Sigmoid colon (tissue), 6 donors: ENCODE measurements at regions not wholly inside any gene's neighbourhood (a gene's known extent, or its start where the extent isn't known, plus 50 kb on each side); places are given as distances from the start of the nearest gene placed in this dataset.

ENCODE experiments used
- DNase-seq: peaks from one replicate; pipeline ENCODE4 v3.0.0-alpha.2; 2019
- H3K27ac ChIP-seq, 4 donors: fragments of 200-600 bp; sonication (generic); one replicate each; pipeline ENCODE4 v1.5.1; 2016 to 2019; ENCODE audit warnings: mild to moderate bottlenecking in 1 of 4
- H3K27me3 ChIP-seq, 3 donors: fragments of 200-600 bp; sonication (generic); one replicate each; pipeline ENCODE4 v1.5.1; 2019; ENCODE audit warnings: mild to moderate bottlenecking in 1 of 3
- H3K36me3 ChIP-seq, 4 donors: fragments of 200-600 bp; sonication (generic); one replicate each; pipeline ENCODE4 v1.5.1; 2016 to 2019
- H3K4me1 ChIP-seq, 4 donors: fragments of 200-600 bp; sonication (generic); one replicate each; pipeline ENCODE4 v1.5.1; 2017 to 2019
- H3K4me3 ChIP-seq, 4 donors: fragments of 200-600 bp; sonication (generic); one replicate each; pipeline ENCODE4 v1.5.1; 2017 to 2019; ENCODE audit warnings: mild to moderate bottlenecking in 2 of 4, moderate library complexity in 1 of 4
- H3K9me3 ChIP-seq, 4 donors: fragments of 200-600 bp in 3 of 4; sonication (generic) in 3 of 4; one replicate each; pipeline versions ENCODE4 v1.5.1 to v1.6.1; 2013 to 2019
- EP300 ChIP-seq, 4 donors: sonication (generic); formaldehyde crosslinking; IDR thresholded peaks; one replicate each; pipeline ENCODE4 v1.6.1; 2017; ENCODE audit warnings: antibody characterized with exemption in 4 of 4
- POLR2A ChIP-seq, 2 donors: fragments of 450-650 bp; IDR thresholded peaks; one replicate each; pipeline ENCODE4 v1.6.1; 2016; ENCODE audit warnings: antibody characterized with exemption in 2 of 2, mild to moderate bottlenecking in 2 of 2, moderate library complexity in 2 of 2
- POLR2AphosphoS5 ChIP-seq, 4 donors: sonication (generic); formaldehyde crosslinking; IDR thresholded peaks; one replicate each; pipeline ENCODE4 v1.6.1; 2017; ENCODE audit warnings: antibody characterized with exemption in 4 of 4
- WGBS, 2 donors: extraction: QIAGEN DNeasy Blood & Tissue Kit; methylation state at CpG; one replicate each; pipeline ENCODE4 v1.1.7; 2013; 5-methylcytosine and 5-hydroxymethylcytosine counted together
- intact Hi-C: fragments of 100-400 bp; cut with DNase I; formaldehyde crosslinking; loops from one replicate; pipeline ENCODE4 v1.15.1; 2023
- TF ChIP-seq, protein P1 (sequence below), 4 experiments: fragments of 450-650 bp in 3 of 4; fragments of 200-600 bp in 1 of 4; IDR thresholded peaks; one replicate each; pipeline ENCODE4 v1.5.1; 2016 to 2019; ENCODE audit warnings: antibody characterized with exemption in 4 of 4, mild to moderate bottlenecking in 3 of 4, moderate library complexity in 2 of 4
- donor health status: healthy with polysubstance abuse.
- donor health status: healthy.

DNA sequence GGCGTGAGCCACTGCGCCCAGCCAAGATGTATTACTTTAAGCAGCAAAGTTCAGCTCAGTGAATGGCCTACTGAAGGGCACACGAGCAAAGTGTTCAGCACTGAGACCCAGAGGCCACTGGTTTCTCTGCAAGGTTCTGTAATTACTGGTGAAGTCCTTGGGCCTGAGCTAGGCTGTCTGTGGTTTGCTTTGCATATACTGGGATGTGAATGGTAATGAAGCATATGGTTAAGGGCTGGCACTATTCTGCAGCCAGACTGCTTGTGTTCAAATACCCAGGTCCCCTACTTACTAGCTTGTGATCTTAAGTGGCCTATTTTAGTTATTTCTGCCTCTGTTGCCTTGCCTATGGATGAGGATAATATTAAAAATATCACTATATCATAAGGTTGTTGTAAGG, 72.0 kb downstream of the LLPH start:
- H3K4me3 ChIP-seq: no peak overlapping the region
- TF ChIP-seq POLR2A (IDR thresholded peaks at IDR 0.05) (no peak), EP300 (IDR thresholded peaks at IDR 0.05) (no peak), POLR2AphosphoS5 (IDR thresholded peaks at IDR 0.05) (no peak)
- TF ChIP-seq, protein P1, sequence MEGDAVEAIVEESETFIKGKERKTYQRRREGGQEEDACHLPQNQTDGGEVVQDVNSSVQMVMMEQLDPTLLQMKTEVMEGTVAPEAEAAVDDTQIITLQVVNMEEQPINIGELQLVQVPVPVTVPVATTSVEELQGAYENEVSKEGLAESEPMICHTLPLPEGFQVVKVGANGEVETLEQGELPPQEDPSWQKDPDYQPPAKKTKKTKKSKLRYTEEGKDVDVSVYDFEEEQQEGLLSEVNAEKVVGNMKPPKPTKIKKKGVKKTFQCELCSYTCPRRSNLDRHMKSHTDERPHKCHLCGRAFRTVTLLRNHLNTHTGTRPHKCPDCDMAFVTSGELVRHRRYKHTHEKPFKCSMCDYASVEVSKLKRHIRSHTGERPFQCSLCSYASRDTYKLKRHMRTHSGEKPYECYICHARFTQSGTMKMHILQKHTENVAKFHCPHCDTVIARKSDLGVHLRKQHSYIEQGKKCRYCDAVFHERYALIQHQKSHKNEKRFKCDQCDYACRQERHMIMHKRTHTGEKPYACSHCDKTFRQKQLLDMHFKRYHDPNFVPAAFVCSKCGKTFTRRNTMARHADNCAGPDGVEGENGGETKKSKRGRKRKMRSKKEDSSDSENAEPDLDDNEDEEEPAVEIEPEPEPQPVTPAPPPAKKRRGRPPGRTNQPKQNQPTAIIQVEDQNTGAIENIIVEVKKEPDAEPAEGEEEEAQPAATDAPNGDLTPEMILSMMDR (IDR thresholded peaks at IDR 0.05): no peak
- no peak for DNase-seq
- 92 to 94% methylated on average over 3 of the region's 3 CpGs for WGBS, 2 donors
- H3K36me3 ChIP-seq: no peaks in the 10 kb centered on the region
- no peaks in the 10 kb centered on the region for H3K27me3 ChIP-seq
- H3K4me1 ChIP-seq: no peaks in the 10 kb centered on the region
- no peaks in the 10 kb centered on the region for H3K9me3 ChIP-seq
- H3K27ac ChIP-seq: no peak overlapping the region
- intact Hi-C loops: no loop called here

DNA sequence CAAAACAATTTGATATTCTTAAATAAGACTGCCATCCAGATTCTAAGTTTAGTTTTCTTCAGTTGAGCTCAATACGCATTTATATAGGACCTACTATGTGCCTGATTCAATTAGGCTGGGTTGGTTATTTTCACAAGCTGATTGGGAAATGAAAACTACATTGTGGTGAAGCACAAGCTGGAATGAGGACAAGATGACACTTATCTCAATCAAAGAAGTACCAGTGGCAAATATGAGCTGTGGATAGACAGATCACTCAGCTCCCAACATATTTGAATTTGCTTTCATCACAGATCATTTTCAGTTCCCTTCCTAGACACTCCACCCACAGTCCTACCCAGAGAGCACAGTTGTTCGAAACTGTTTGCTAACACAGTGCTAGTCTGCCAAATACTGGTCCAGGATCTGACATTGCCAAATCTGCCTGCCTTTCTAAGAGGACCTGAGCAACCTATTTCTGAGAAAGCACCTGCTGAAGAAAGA, 74.7 kb downstream of the LLPH start:
- 51 to 69% methylated on average over 2 of the region's 2 CpGs for WGBS, 2 donors
- no peaks in the 10 kb centered on the region for H3K4me1 ChIP-seq
- DNase-seq: no peak
- no peaks in the 10 kb centered on the region for H3K9me3 ChIP-seq
- TF ChIP-seq EP300 (IDR thresholded peaks at IDR 0.05) (no peak), POLR2AphosphoS5 (IDR thresholded peaks at IDR 0.05) (no peak), POLR2A (IDR thresholded peaks at IDR 0.05) (no peak)
- TF ChIP-seq, protein P1 (IDR thresholded peaks at IDR 0.05): no peak
- no peaks in the 10 kb centered on the region for H3K36me3 ChIP-seq
- no peak overlapping the region for H3K27ac ChIP-seq
- no peaks in the 10 kb centered on the region for H3K27me3 ChIP-seq
- no peak overlapping the region for H3K4me3 ChIP-seq
- intact Hi-C loops: no loop called here

DNA sequence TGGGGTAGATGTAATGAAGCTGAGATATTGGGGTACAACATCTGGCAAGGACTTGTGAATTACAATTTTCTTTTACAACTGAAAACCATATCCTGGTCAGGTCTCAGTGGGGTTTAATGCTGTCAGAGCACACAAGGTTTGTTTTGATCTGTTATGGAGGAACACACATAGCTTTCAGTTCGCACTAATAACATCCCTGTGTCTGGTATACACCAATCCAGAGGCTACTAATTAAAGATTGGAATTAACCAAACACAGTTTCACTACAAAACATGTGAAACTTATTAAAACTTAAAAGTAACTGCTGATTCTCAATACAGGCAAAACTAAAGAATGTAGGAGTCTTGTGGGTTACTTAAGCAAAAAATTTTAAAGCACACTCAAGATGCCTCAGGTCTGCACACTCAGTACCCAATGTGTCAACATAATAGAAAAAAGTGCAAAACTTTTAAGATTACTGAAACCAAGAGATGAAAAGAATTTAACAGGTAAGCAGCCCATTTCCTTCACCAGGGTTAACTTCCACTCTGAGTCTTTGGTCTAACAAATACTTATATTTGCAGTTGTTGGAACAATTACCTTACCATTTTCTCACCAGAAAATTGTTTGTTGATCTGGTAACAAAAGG, 77.4 kb downstream of the LLPH start:
- Histone ChIP-seq H3K4me3 (no peak overlapping the region), H3K4me1 (no peaks in the 10 kb centered on the region), H3K27ac (no peak overlapping the region), H3K27me3 (no peaks in the 10 kb centered on the region), H3K36me3 (no peaks in the 10 kb centered on the region), H3K9me3 (no peaks in the 10 kb centered on the region)
- intact Hi-C loops: no loop called here
- TF ChIP-seq EP300 (IDR thresholded peaks at IDR 0.05): no peak
- no peak for TF ChIP-seq POLR2A (IDR thresholded peaks at IDR 0.05)
- TF ChIP-seq, protein P1 (IDR thresholded peaks at IDR 0.05): no peak
- TF ChIP-seq POLR2AphosphoS5 (IDR thresholded peaks at IDR 0.05): no peak
- DNase-seq: no peak
- WGBS, 2 donors: 88 to 97% methylated on average over 1 of the region's 1 CpG

DNA sequence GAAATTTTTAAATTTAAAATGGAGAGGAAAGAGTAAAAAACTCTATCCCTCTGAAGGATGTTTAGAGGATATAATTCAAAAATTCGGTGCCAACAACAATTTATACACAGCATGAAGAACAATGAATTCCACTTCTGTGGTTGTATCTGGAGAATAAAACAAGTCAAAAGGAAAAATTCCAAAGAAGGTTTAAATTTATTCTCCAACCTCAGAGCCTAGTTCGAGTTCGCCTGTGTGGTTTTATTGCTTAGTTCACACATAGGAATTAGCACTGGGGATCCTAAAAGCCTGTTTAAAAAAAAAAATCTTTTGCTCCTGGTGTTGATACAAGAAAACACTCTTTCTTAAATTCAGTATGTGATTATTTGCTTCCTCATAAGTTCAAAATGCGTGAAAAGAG, 79.2 kb downstream of the LLPH start:
- no peaks in the 10 kb centered on the region for H3K27me3 ChIP-seq
- no peaks in the 10 kb centered on the region for H3K36me3 ChIP-seq
- H3K4me1 ChIP-seq: no peaks in the 10 kb centered on the region
- H3K4me3 ChIP-seq: no peak overlapping the region
- no peaks in the 10 kb centered on the region for H3K9me3 ChIP-seq
- 81 to 85% methylated on average over 4 of the region's 4 CpGs for WGBS, 2 donors
- intact Hi-C loops: no loop called here
- TF ChIP-seq, protein P1 (IDR thresholded peaks at IDR 0.05): no peak
- TF ChIP-seq POLR2A (IDR thresholded peaks at IDR 0.05) (no peak), EP300 (IDR thresholded peaks at IDR 0.05) (no peak), POLR2AphosphoS5 (IDR thresholded peaks at IDR 0.05) (no peak)
- no peak overlapping the region for H3K27ac ChIP-seq
- DNase-seq: no peak

DNA sequence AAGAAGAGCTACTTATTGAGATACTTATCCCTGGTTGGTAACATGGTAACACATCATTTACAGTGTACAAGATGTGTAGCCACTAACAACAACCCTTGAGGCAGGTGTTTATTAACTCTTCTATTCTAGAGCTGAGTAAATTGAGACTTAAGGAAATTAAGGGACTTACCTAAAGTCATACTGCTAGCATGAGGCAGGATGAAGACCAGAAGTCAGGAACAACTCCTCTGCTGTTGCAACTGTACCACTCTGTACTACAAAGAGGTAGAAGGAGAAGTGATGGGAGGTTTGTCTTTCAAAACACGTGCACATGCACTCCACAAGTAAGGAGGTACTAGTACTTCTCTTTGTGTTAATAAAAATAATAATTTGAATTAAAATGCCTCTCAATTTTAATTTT, 79.9 kb downstream of the LLPH start:
- TF ChIP-seq POLR2A (IDR thresholded peaks at IDR 0.05): no peak
- TF ChIP-seq, protein P1 (IDR thresholded peaks at IDR 0.05): no peak
- no peak for TF ChIP-seq EP300 (IDR thresholded peaks at IDR 0.05)
- TF ChIP-seq POLR2AphosphoS5 (IDR thresholded peaks at IDR 0.05): no peak
- WGBS, 2 donors: 84% methylated on average over 1 of the region's 1 CpG
- H3K27me3 ChIP-seq: no peaks in the 10 kb centered on the region
- H3K4me1 ChIP-seq: no peaks in the 10 kb centered on the region
- H3K36me3 ChIP-seq: no peaks in the 10 kb centered on the region
- no peak overlapping the region for H3K27ac ChIP-seq
- DNase-seq: no peak
- no peaks in the 10 kb centered on the region for H3K9me3 ChIP-seq
- intact Hi-C loops: no loop called here
- H3K4me3 ChIP-seq: no peak overlapping the region
